ENCODE measurements at regions not wholly inside any gene's neighbourhood (a gene's known extent, or its start where the extent isn't known, plus 50 kb on each side); places are given as distances from the start of the nearest gene placed in this dataset.

- ChIA-PET POLR2A (no interaction called here), CTCF (no interaction called here)
- no peak for TF ChIP-seq ZNF112 (tag by site-specific recombination; IDR thresholded peaks at IDR 0.05)
- no peak for TF ChIP-seq ZNF18 (tag by site-specific recombination; IDR thresholded peaks at IDR 0.05)
- TF ChIP-seq ZNF449 (tag by site-specific recombination; IDR thresholded peaks at IDR 0.05) = no peak
- no peak for TF ChIP-seq ZNF629 (tag by site-specific recombination; IDR thresholded peaks at IDR 0.05)
- TF ChIP-seq SP3 (tag by site-specific recombination; IDR thresholded peaks at IDR 0.05) = no peak
- no peak for TF ChIP-seq ZNF350 (tag by site-specific recombination; IDR thresholded peaks at IDR 0.05)
- no peak for TF ChIP-seq ZNF561 (tag by site-specific recombination; IDR thresholded peaks at IDR 0.05; ENCODE audit: borderline replicate concordance)
- TF ChIP-seq GLIS2 (tag by site-specific recombination; IDR thresholded peaks at IDR 0.05) = no peak
- no peak for TF ChIP-seq ZEB2 (tag by site-specific recombination; IDR thresholded peaks at IDR 0.05)
- TF ChIP-seq ZNF670 (tag by site-specific recombination; IDR thresholded peaks at IDR 0.05; ENCODE audit: low read depth) = no peak
- no peak for TF ChIP-seq ZNF624 (tag by site-specific recombination; IDR thresholded peaks at IDR 0.05)
- no peak for TF ChIP-seq ZNF518A (tag by site-specific recombination; conservative IDR thresholded peaks at IDR 0.05; ENCODE audit: low read depth)
- TF ChIP-seq ZNF558 (tag by site-specific recombination; IDR thresholded peaks at IDR 0.05) = no peak
- no peak for TF ChIP-seq ZNF473 (tag by site-specific recombination; IDR thresholded peaks at IDR 0.05)
- TF ChIP-seq MEIS1 (CRISPR knock-in tag; IDR thresholded peaks at IDR 0.05; ENCODE audit: borderline replicate concordance) = no peak
- TF ChIP-seq ZNF626 (tag by site-specific recombination; IDR thresholded peaks at IDR 0.05) = no peak
- no peak for TF ChIP-seq ZNF623 (tag by site-specific recombination; IDR thresholded peaks at IDR 0.05)
- TF ChIP-seq KLF10 (tag by site-specific recombination; IDR thresholded peaks at IDR 0.05) = no peak
- TF ChIP-seq ZNF175 (tag by site-specific recombination; IDR thresholded peaks at IDR 0.05) = no peak
- TF ChIP-seq SP2 (tag by site-specific recombination; IDR thresholded peaks at IDR 0.05) = no peak
- Histone ChIP-seq H3K27ac (ENCODE audit: extremely low read depth, low read depth, low read length) (no peak overlapping the region), H3K36me3 (ENCODE audit: control insufficient read depth in 2 of 2, insufficient read depth in 1 of 2, low read length in 2 of 2) (no peaks in the 10 kb centered on the region), H3K4me1 (ENCODE audit: control insufficient read depth, insufficient read depth, low read length) (no peaks in the 10 kb centered on the region), H3K4me3 (ENCODE audit: low read depth, low read length) (no peak overlapping the region), H3K9me3 (ENCODE audit: control insufficient read depth, insufficient read depth, low read depth, low read length) (no peaks in the 10 kb centered on the region)
These were observed 509.6 kb upstream of the CAMK1G start for GRCh38 chr1:209073879-209074278.
